Psoas muscle (tissue), 7 donors: ENCODE measurements at regions not wholly inside any gene's neighbourhood (a gene's known extent, or its start where the extent isn't known, plus 50 kb on each side); places are given as distances from the start of the nearest gene placed in this dataset.

Experiments
- ATAC-seq, 4 donors: fragments of 200-7000 bp; cut with Tn5 transposase; one replicate each; pipeline ENCODE4 v1.9.1; 2020; ENCODE audit warnings: moderate library complexity in 3 of 4, mild to moderate bottlenecking in 2 of 4
- DNase-seq, 2 donors: peaks; one replicate each; pipeline ENCODE4 v3.0.0-alpha.2; 2020
- H3K27ac ChIP-seq: fragments of 200-600 bp; one replicate; pipeline ENCODE4 v1.8.0; 2022
- H3K27me3 ChIP-seq, 3 donors: fragments of 200-600 bp in 1 of 3; one replicate each; pipeline versions ENCODE4 v1.6.1 to v1.8.0; 2013 to 2022; ENCODE audit warnings: low read length in 2 of 3, mild to moderate bottlenecking in 2 of 3, moderate library complexity in 1 of 3; ENCODE audit not compliant: insufficient read depth in 3 of 3
- H3K36me3 ChIP-seq, 2 donors: fragments of 200-600 bp in 1 of 2; one replicate each; pipeline versions ENCODE4 v1.6.1 to v1.8.0; 2013 to 2022; ENCODE audit warnings: low read depth in 1 of 2, mild to moderate bottlenecking in 1 of 2, moderate library complexity in 1 of 2; ENCODE audit not compliant: insufficient read depth in 1 of 2
- H3K4me1 ChIP-seq: fragments of 200-600 bp; one replicate; pipeline ENCODE4 v1.8.0; 2022
- H3K4me3 ChIP-seq: fragments of 200-600 bp; one replicate; pipeline ENCODE4 v1.8.0; 2022; ENCODE audit warnings: mild to moderate bottlenecking
- H3K9me3 ChIP-seq: fragments of 200-600 bp; one replicate; pipeline ENCODE4 v1.8.0; 2022
- CTCF ChIP-seq: fragments of 200-600 bp; IDR thresholded peaks from one replicate; pipeline ENCODE4 v1.8.0; 2022; ENCODE audit warnings: antibody characterized with exemption
- WGBS, 3 donors: extraction: QIAGEN DNeasy Blood & Tissue Kit; methylation state at CpG; one replicate each; pipeline versions ENCODE4 v1.1.6 to v1.1.7; 2013; 5-methylcytosine and 5-hydroxymethylcytosine counted together
- intact Hi-C, 2 donors: fragments of 100-400 bp; cut with DNase I; formaldehyde crosslinking; loops; one replicate each; pipeline versions ENCODE4 v1.11.0 to v1.14.2; 2022
- donor health status: healthy with polysubstance abuse.
- donor health status: DM: no; HTN: no; CAD: no; lungs with moderate emphysema.
- donor health status: Bipolar disorder and iron deficiency.
- donor health status: healthy.
- donor health status: DM: yes; HTN: yes; CAD: no.
- donor health status: DM: no; HTN: no; CAD: no.
- donor health status: DM: yes; HTN: yes; CAD: no.

- 23 to 32% (median 28%) methylated on average over 5 of the region's 5 CpGs for WGBS, 3 donors
- H3K36me3 ChIP-seq, result no peaks in the 10 kb centered on the region
- H3K27ac ChIP-seq, result no peak overlapping the region
- ATAC-seq, result no peak
- H3K4me3 ChIP-seq, result no peak overlapping the region
- H3K9me3 ChIP-seq, result no peaks in the 10 kb centered on the region
- no peak for TF ChIP-seq CTCF
- H3K27me3 ChIP-seq, result peaks cover 0 to 2% (median 0%) of the 10 kb centered on the region in 3 donors
- intact Hi-C loops, result no loop called here
- no peak for DNase-seq
- no peaks in the 10 kb centered on the region for H3K4me1 ChIP-seq
Observed at GRCh38 chr16:17780181-17780580, 309.4 kb upstream of the XYLT1 start.

GRCh38 chr16:17777408-17777863 lies 306.7 kb upstream of the XYLT1 start:
- H3K27me3 ChIP-seq, result peaks cover 0 to 3% (median 0%) of the 10 kb centered on the region in 3 donors
- no peak overlapping the region for H3K27ac ChIP-seq
- TF ChIP-seq CTCF, result no peak
- DNase-seq (no peak), ATAC-seq (no peak)
- H3K4me3 ChIP-seq, result no peak overlapping the region
- H3K36me3 ChIP-seq, result no peaks in the 10 kb centered on the region
- H3K4me1 ChIP-seq, result no peaks in the 10 kb centered on the region
- intact Hi-C loops, result no loop called here
- WGBS, 3 donors, result 60 to 65% (median 61%) methylated on average over 3 of the region's 3 CpGs
- H3K9me3 ChIP-seq, result no peaks in the 10 kb centered on the region

- Histone ChIP-seq H3K4me1 (no peaks in the 10 kb centered on the region), H3K4me3 (no peak overlapping the region), H3K27ac (no peak overlapping the region), H3K27me3 (peaks cover 0 to 3% (median 0%) of the 10 kb centered on the region in 3 donors), H3K36me3 (no peaks in the 10 kb centered on the region), H3K9me3 (no peaks in the 10 kb centered on the region)
- no peak for ATAC-seq
- 62 to 65% (median 64%) methylated on average over 9 of the region's 9 CpGs for WGBS, 3 donors
- intact Hi-C loops, result no loop called here
- no peak for DNase-seq
- no peak for TF ChIP-seq CTCF
Observed at GRCh38 chr16:17776888-17777287, 306.1 kb upstream of the XYLT1 start.

- Histone ChIP-seq H3K9me3 (no peaks in the 10 kb centered on the region), H3K27me3 (peaks cover 0 to 3% (median 0%) of the 10 kb centered on the region in 3 donors), H3K4me1 (no peaks in the 10 kb centered on the region), H3K4me3 (no peak overlapping the region), H3K27ac (no peak overlapping the region), H3K36me3 (no peaks in the 10 kb centered on the region)
- DNase-seq, result no peak
- TF ChIP-seq CTCF, result no peak
- 23 to 66% (median 39%) methylated on average over 1 of the region's 1 CpG for WGBS, 3 donors
- ATAC-seq, result no peak
- intact Hi-C loops, result no loop called here
Observed at GRCh38 chr16:17776465-17776864, 305.7 kb upstream of the XYLT1 start.

GRCh38 chr16:17775061-17775460 lies 304.3 kb upstream of the XYLT1 start:
- Histone ChIP-seq H3K9me3 (no peaks in the 10 kb centered on the region), H3K27ac (no peak overlapping the region), H3K27me3 (peaks cover 0 to 3% (median 0%) of the 10 kb centered on the region in 3 donors), H3K36me3 (no peaks in the 10 kb centered on the region), H3K4me1 (no peaks in the 10 kb centered on the region), H3K4me3 (no peak overlapping the region)
- DNase-seq (no peak), ATAC-seq (no peak)
- no peak for TF ChIP-seq CTCF
- intact Hi-C loops, result no loop called here
- WGBS, 3 donors, result 62 to 70% (median 63%) methylated on average over 4 of the region's 4 CpGs
